Myocyte (in vitro differentiated cells): ENCODE measurements at regions not wholly inside any gene's neighbourhood (a gene's known extent, or its start where the extent isn't known, plus 50 kb on each side); places are given as distances from the start of the nearest gene placed in this dataset.

ENCODE experiments used
- DNase-seq: peaks from one replicate; pipeline ENCODE4 v3.0.0-alpha.2; 2012; ENCODE audit warnings: low read depth

GRCh38 chr7:88700725-88701124 lies 58.8 kb upstream of the ZNF804B start:
- DNase-seq = no peak

DNA sequence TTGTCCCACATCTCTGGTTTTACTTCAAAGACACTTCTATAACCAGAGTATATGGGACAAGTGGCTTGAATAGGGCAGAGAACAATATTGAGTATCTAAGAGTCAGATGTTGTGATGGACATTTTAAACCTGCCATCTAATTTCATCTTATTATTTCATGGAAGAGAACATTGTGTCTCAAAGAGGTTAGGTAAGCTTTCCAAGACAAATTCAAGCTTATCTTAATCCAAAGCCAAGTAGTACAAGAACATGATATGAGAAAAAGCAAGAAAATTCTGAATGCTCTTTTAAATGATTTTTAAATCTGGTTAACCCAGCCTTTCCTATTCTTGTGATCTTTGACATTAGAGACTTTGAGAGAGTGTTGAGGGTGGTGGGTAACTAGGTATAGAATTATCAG lies 65.3 kb upstream of the ZNF804B start:
- no peak for DNase-seq

GRCh38 chr7:88693131-88693530 lies 66.4 kb upstream of the ZNF804B start:
- no peak for DNase-seq

- no peak for DNase-seq
Measured at GRCh38 chr7:88692493-88692892, 67.0 kb upstream of the ZNF804B start.

DNA sequence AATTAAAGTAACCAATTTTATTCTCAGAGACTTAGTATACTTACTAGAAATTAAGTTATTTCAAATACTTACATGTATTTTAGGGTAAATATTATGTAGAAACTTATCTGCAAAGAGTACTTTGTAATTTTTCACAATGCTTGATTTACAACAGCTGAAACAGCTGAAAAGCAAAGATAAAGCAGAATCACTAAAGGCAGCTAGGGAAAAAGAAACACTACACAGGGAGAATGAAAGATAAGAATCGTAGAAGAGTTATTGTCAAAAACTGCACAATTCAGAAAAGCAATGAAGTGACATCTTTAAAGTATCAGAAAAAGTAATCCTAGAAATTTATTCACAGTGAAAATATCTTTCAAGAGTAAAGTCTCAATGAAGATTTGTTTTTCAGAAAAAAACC lies 69.7 kb upstream of the ZNF804B start:
- DNase-seq = no peak

DNA sequence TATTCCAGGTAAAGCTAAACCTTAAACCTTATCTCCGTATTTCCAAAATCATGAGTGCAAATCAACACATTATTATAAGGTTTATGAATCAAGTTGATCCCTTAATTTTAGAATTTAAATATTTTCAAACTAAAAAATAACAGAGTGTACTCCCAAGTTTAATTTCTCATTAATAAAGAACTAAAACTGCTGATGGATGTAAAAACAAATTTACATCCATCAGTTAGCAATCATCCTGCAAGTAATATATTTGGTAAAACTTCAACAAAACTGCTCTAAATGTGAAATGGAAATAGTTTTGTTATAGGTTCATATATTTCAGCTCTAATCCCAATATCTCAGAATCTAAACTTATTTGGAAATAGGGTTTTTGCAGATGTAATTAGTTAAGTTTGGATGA lies 71.3 kb upstream of the ZNF804B start:
- no peak for DNase-seq

DNA sequence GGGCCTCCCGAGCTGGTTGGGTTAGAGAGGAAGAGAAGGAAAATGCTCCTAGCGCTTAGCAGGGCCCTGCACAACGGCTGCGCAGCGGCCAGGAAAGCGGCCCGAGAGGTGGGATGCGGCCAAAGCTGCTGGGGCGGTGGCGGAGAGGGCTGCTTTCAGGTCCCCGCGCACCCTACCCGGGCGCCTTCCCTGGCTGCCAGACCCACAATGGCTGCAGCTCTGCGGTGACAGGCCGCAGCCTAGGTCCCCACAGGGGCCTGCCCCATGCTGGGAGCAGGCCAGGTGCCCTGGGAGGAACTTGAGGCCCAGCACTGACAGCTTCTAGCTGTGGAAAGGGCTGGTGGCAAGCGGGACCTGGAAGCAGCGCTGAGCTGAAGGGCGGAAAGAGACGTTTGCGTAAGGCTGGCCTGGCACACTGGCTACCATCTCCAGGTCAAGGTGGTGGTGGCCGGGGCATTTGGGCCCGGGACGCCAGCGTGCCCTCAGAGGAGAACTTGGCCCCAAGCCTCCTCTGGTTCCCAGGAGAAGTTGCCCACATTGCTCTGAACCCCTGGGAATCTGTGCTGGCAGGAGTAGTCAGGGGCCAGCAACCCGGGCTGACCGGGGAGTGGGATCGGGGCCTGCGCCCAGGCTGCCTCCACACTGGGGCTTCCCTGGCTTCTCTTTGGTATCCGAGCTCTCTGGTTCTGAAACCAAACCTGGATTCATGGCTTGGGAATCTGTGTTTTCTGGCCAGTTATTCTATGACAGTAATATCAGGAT lies 72.9 kb upstream of the ZNF804B start:
- DNase-seq = no peak

DNA sequence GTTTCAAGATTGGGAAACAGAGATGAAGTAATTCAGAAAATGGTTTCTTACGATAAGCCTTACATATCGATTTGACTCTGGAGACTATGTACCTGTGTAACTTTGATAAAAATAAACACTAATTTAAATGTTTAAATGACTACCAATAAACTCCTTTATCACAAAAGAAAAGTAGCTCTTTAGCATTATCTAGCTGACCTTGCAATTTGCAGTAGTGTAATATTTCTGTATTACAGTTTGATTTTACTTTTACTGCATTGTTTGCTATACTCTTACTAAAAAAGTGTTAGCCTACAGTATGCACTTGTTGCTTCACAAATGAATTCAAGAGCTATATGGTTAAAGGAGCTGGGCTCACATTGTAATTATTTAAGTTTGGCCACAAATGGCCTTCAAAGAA lies 77.8 kb upstream of the ZNF804B start:
- DNase-seq = no peak

DNA sequence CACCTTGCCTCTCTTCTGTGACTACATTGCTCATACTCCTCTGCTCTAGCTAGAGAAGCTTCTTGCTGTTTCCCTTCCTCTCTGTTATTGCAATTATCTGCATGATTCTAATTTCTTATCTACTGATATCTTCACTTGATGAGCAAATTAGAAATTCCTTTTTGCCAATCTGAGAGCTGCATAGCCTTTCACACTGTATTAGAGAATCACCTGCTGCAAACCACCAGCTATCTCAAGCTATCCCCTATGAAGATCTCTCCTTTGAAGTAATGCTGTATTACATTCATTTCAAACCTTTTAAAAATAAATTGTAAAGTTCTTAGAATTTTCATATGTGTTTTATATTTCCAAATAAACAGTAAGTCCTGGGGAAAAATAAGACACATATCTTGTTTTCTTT lies 89.0 kb upstream of the ZNF804B start:
- DNase-seq = no peak

DNA sequence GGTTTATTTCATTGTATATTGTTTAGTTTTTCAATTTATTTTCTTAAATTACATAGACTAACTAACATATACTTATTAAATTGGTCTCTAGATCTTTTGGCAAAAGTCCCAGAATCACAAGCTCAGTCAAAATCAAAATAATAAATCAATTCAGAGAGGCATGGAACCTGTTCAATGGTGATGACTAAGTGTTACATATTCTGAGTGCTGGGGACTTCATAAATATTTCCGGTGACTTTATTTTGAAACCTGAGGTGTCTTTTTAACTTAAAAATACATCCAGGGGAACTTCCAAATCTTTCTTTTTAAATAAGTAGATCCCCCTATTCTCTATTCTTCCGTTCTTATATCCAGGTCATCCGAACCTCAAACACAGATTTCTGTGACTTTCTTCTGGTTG lies 89.6 kb upstream of the ZNF804B start:
- DNase-seq = no peak

DNA sequence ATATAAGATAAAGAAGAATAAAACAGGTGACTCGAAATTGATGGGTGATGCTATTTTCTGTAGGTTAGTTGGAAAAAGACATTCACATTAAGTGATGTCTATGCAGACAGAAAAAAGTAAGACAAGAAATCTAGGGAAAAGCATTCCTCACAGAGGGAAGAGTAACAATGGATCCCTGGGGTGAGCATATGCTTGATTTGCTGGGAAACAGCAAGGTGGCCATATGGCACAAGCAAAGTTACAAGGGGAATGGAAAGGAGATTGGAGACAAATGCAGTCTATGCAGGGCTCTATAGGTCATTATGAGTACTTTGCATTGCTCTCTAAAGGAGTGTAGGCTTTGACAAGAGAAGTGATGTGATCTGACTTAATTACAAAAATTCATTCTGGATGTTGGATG lies 90.9 kb upstream of the ZNF804B start:
- no peak for DNase-seq

GRCh38 chr7:88666626-88667025 lies 92.9 kb upstream of the ZNF804B start:
- DNase-seq = no peak

DNA sequence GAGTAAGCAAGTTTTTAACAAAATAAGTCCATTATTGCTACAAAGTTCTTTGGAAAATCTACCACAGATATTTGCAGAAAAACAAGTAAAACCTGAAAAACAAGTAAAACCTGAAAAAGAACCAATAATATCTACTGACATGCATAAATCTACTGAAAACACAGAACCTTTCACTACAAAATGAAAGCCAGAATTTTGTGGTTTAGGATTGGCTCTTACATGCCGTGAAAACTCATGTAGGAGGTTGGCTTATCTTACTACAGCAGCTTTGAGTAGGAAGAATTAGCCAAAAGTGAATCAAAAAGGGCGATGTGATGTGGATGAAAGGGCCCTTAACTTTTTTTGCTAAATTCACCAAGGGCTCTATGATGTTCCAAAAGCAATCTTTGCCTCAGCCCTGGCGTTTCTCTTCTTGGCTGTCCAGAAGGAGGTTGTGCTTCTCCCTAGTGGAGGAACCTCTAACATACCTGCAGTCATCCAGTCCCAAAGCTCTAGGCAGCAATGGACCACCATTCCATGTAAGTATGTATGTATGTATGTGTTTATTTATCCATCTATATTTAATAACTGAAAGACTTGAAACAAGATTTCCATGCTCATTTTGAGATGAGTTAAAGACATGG lies 93.5 kb upstream of the ZNF804B start:
- DNase-seq = no peak

DNA sequence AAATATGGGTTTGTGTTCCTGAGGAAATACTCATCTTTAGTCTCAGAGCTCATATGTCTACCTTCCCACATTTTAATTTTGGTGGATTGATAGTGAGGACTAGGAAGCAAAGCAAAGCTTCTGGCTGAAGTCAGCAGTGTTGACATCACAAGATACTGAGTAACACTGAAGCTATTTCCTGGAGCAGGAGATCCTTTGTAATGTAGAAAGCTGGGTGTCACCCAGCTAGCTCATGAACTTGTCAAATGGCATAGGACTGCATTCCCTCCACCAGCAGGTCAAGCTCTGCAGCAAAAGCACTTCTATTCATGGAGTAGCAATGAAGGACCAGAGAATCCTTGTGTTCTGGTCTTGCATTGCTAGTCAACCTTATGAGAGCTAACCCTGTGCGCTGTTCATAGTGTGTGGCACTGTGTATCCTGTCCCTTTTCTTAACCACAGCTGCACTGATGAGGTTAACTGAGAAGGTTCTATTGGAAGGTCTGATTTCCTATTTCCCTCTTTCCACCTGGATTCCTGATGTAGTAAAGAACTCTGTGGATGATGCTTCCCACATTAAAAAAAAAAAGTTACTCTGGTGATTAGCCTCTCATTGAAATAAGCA lies 94.8 kb upstream of the ZNF804B start:
- no peak for DNase-seq

DNA sequence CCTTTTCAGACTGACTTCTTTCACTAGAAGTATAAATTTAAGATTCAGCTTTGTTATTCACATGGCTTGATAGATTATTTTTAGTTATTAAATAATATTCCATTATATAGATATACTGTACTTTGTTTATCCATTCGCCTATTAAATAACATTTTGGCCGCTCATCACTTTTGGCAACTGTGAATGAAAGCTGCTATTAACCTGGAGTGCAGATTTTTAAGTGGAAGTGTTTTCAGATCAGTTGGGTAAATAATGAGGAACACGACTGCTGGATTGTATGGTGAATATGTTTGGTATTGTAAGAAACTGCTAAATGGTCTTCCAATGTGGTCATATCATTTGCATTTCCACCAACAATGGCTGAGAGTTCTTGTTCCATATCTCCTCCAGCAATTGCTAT lies 97.6 kb upstream of the ZNF804B start:
- no peak for DNase-seq

- no peak for DNase-seq
Measured at GRCh38 chr7:88647825-88648224, 111.7 kb upstream of the ZNF804B start.

DNA sequence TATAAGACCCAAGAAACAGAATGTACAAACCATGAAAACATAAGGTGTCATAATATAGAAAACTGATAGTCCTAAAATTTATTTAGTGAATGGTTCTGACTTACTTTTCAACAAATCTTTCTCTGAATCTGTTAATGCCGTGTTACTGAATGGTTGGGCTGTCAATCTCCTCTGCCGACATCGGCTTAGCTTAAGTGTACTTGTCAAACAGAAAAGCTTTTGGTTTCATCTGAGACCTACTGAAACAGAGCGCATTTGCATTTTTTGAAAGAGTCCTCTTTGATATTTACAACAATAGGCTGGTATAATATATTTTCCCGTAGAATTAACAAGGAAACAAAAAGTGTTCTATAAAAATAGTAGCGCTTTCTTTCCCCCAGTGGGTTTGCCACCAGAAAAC lies 120.9 kb upstream of the ZNF804B start:
- no peak for DNase-seq

GRCh38 chr7:88637795-88638194 lies 121.7 kb upstream of the ZNF804B start:
- DNase-seq = no peak

- DNase-seq = no peak
Measured at GRCh38 chr7:88635149-88635548, 124.4 kb upstream of the ZNF804B start.

DNA sequence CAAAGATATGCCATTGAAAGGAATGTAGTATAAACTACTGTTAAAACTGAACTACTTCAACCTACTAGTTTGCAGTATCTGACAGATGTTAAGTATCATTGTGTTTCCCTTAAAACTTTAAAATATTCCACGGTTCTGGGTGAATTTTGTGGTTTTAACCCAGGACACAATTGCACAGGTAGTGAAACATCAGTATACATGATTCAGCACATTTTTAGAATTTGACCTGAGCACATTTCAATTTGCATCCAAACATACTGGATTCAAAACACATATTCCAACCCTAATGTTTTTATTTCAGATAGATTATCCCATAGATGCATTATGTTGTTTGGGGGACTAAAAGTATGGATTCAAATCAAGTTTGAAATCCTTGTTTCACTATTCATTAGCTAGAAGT lies 129.9 kb upstream of the ZNF804B start:
- DNase-seq = no peak

GRCh38 chr7:88628363-88629085 lies 131.0 kb upstream of the ZNF804B start:
- no peak for DNase-seq

DNA sequence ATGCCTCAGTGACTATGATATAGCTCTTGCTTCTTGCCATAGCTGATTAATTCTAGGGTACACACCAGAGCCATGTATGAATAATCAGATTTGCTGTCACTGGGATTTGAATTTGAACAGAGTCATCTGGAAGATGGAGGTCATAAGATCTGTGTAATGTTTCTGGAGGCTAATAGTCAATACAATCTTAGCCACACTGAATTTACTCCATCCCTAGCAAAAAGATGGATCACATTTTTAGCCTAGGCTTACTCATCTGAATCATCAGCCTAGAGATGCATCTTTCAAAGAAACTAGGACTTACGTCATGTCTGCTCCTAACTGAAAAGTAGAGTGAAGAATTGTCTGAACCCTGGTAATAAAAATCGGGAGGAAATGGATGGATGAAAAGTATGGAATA lies 142.3 kb upstream of the ZNF804B start:
- DNase-seq = no peak
